MM.1S (cell line): ENCODE measurements at regions not wholly inside any gene's neighbourhood (a gene's known extent, or its start where the extent isn't known, plus 50 kb on each side); places are given as distances from the start of the nearest gene placed in this dataset.

Experiments used
- DNase-seq: peaks from one replicate; pipeline ENCODE4 v3.0.0-alpha.2; 2015
- H2AFZ ChIP-seq: fragments of 300-600 bp; sonication (generic); 2 replicates; pipeline ENCODE4 v1.6.0; 2016; ENCODE audit warnings: antibody characterized with exemption, low read length
- H3F3A ChIP-seq: fragments of 300-600 bp; sonication (generic); 2 replicates; pipeline ENCODE4 v1.6.1; 2016; ENCODE audit warnings: mild to moderate bottlenecking, antibody characterized with exemption, low read length, moderate library complexity, mixed read lengths; ENCODE audit not compliant: insufficient read depth
- H3K27ac ChIP-seq: fragments of 300-600 bp; sonication (generic); 2 replicates; pipeline ENCODE4 v1.5.1; 2016; ENCODE audit warnings: mild to moderate bottlenecking, low read length
- H3K27me3 ChIP-seq: fragments of 300-600 bp; sonication (generic); replicated peaks from 2 replicates; pipeline ENCODE4 v1.6.0; 2016; ENCODE audit warnings: low read length; ENCODE audit not compliant: insufficient read depth
- H3K36me3 ChIP-seq: fragments of 300-600 bp; sonication (generic); replicated peaks from 2 replicates; pipeline ENCODE4 v1.6.1; 2016; ENCODE audit warnings: mild to moderate bottlenecking, low read length, mixed read lengths; ENCODE audit not compliant: insufficient read depth
- H3K4me1 ChIP-seq: fragments of 300-600 bp; sonication (generic); 2 replicates; pipeline ENCODE4 v1.6.1; 2016; ENCODE audit warnings: low read length, mixed read lengths
- H3K4me2 ChIP-seq: fragments of 300-600 bp; sonication (generic); 2 replicates; pipeline ENCODE4 v1.6.0; 2016; ENCODE audit warnings: low read depth, low read length
- H3K4me3 ChIP-seq: fragments of 300-600 bp; sonication (generic); 2 replicates; pipeline ENCODE4 v1.5.1; 2016; ENCODE audit warnings: low read length, mixed read lengths
- H3K79me2 ChIP-seq: fragments of 300-600 bp; sonication (generic); 2 replicates; pipeline ENCODE4 v1.6.1; 2016; ENCODE audit warnings: mixed run types, low read length, mixed read lengths
- H3K9ac ChIP-seq: fragments of 300-600 bp; sonication (generic); 2 replicates; pipeline ENCODE4 v1.6.1; 2016; ENCODE audit warnings: low read length, mixed read lengths
- H3K9me2 ChIP-seq: fragments of 300-600 bp; sonication (generic); replicated peaks from 2 replicates; pipeline ENCODE4 v1.6.1; 2016; ENCODE audit warnings: mild to moderate bottlenecking, low read length, mixed read lengths; ENCODE audit not compliant: insufficient read depth
- H3K9me3 ChIP-seq: fragments of 300-600 bp; sonication (generic); replicated peaks from 2 replicates; pipeline ENCODE4 v1.6.1; 2016; ENCODE audit warnings: mild to moderate bottlenecking, low read length, mixed read lengths; ENCODE audit not compliant: insufficient read depth
- H4K20me1 ChIP-seq: fragments of 300-600 bp; sonication (generic); 2 replicates; pipeline ENCODE4 v1.6.1; 2016; ENCODE audit warnings: mild to moderate bottlenecking, low read length, moderate library complexity, mixed read lengths; ENCODE audit not compliant: insufficient read depth
- CTCF ChIP-seq: fragments of 300-600 bp; sonication (generic); IDR thresholded peaks from 2 replicates; pipeline ENCODE4 v1.5.1; 2016; ENCODE audit warnings: antibody characterized with exemption, low read length, mixed read lengths
- EZH2 ChIP-seq: fragments of 300-600 bp; sonication (generic); optimal IDR thresholded peaks from 2 replicates; pipeline ENCODE3; 2017; ENCODE audit warnings: low read depth, mild to moderate bottlenecking, antibody characterized with exemption, low read length, mixed read lengths
- EZH2phosphoT487 ChIP-seq: fragments of 300-600 bp; sonication (generic); IDR thresholded peaks from 2 replicates; pipeline ENCODE4 v1.6.1; 2018; ENCODE audit warnings: antibody characterized with exemption, low read length

GRCh38 chr15:35867356-35867755, 321.4 kb upstream of the DPH6 start:
- Histone ChIP-seq H3K4me2 (no peak overlapping the region), H2AFZ (no peak overlapping the region), H4K20me1 (no peaks in the 10 kb centered on the region), H3K27me3 (no peaks in the 10 kb centered on the region), H3K4me1 (no peaks in the 10 kb centered on the region), H3K4me3 (no peak overlapping the region), H3K79me2 (no peaks in the 10 kb centered on the region), H3K9ac (no peak overlapping the region), H3K36me3 (no peaks in the 10 kb centered on the region), H3F3A (no peaks in the 10 kb centered on the region), H3K9me3 (no peaks in the 10 kb centered on the region), H3K9me2 (no peaks in the 10 kb centered on the region), H3K27ac (no peak overlapping the region)
- TF ChIP-seq EZH2phosphoT487 (no peak), CTCF (no peak), EZH2 (no peak)
- DNase-seq, result no peak

- no peaks in the 10 kb centered on the region for H3K79me2 ChIP-seq
- no peaks in the 10 kb centered on the region for H4K20me1 ChIP-seq
- TF ChIP-seq EZH2 (no peak), EZH2phosphoT487 (no peak)
- no peaks in the 10 kb centered on the region for H3K27me3 ChIP-seq
- no peaks in the 10 kb centered on the region for H3K9me2 ChIP-seq
- H3K4me2 ChIP-seq, result no peak overlapping the region
- H3K27ac ChIP-seq, result no peak overlapping the region
- H3K36me3 ChIP-seq, result no peaks in the 10 kb centered on the region
- H3K4me1 ChIP-seq, result no peaks in the 10 kb centered on the region
- H3K9me3 ChIP-seq, result no peaks in the 10 kb centered on the region
- H3K4me3 ChIP-seq, result no peak overlapping the region
- H3F3A ChIP-seq, result no peaks in the 10 kb centered on the region
- no peak overlapping the region for H2AFZ ChIP-seq
- DNase-seq, result no peak
- no peak overlapping the region for H3K9ac ChIP-seq
Observed at GRCh38 chr15:35871282-35871681, 325.3 kb upstream of the DPH6 start.

DNA sequence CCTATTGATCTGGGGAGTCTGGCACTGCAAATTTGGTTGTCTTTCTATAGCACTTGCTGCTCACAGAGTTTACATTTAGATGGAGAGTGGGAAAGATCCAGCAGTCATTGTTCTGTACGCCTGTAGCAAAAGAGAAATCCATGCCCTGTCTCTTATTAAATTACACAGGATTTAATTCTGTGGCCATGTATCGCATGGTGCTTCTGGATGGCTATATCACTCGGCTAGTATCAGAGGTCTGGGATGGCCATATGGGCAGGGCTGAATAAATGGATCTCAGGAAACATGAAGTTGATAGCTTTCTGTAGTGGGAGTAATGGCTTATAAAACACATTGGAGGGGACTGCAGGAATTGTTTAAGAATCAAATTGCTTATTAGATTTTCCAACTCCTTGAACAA, 325.8 kb upstream of the DPH6 start:
- Histone ChIP-seq H2AFZ (no peak overlapping the region), H3K27ac (no peak overlapping the region), H4K20me1 (no peaks in the 10 kb centered on the region), H3K9ac (no peak overlapping the region), H3K9me3 (no peaks in the 10 kb centered on the region), H3K79me2 (no peaks in the 10 kb centered on the region), H3K9me2 (no peaks in the 10 kb centered on the region), H3F3A (no peaks in the 10 kb centered on the region), H3K4me3 (no peak overlapping the region), H3K27me3 (no peaks in the 10 kb centered on the region), H3K4me2 (no peak overlapping the region), H3K36me3 (no peaks in the 10 kb centered on the region), H3K4me1 (no peaks in the 10 kb centered on the region)
- DNase-seq, result no peak
- TF ChIP-seq CTCF (no peak), EZH2 (no peak), EZH2phosphoT487 (no peak)

DNA sequence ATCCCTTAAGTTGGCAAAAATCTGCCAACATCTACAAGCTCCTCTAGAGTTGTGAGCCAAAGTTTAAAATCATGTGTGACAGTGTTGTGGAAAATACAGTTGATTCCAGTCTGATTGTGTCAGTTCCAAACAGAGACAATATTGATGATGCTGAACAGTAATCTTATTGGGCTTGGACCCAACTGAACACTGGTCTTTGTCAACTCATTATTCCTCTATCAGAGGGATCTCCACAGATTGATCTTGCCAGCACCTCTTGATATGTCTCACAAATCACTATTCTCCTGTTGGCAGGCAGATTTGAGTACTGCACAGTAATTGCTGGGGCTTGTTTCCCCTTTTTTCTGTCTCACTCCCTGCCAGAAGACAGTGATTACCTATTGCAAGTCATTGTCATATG, 326.6 kb upstream of the DPH6 start:
- no peak for DNase-seq
- H3F3A ChIP-seq, result no peaks in the 10 kb centered on the region
- H2AFZ ChIP-seq, result no peak overlapping the region
- H3K36me3 ChIP-seq, result no peaks in the 10 kb centered on the region
- TF ChIP-seq CTCF (no peak), EZH2phosphoT487 (no peak), EZH2 (no peak)
- H3K27ac ChIP-seq, result no peak overlapping the region
- no peaks in the 10 kb centered on the region for H3K79me2 ChIP-seq
- H3K9me3 ChIP-seq, result no peaks in the 10 kb centered on the region
- no peaks in the 10 kb centered on the region for H4K20me1 ChIP-seq
- H3K9me2 ChIP-seq, result no peaks in the 10 kb centered on the region
- H3K4me2 ChIP-seq, result no peak overlapping the region
- H3K9ac ChIP-seq, result no peak overlapping the region
- no peaks in the 10 kb centered on the region for H3K4me1 ChIP-seq
- no peak overlapping the region for H3K4me3 ChIP-seq
- no peaks in the 10 kb centered on the region for H3K27me3 ChIP-seq
